ENCODE measurements at regions not wholly inside any gene's neighbourhood (a gene's known extent, or its start where the extent isn't known, plus 50 kb on each side); places are given as distances from the start of the nearest gene placed in this dataset.

GRCh38 chr12:115722181-115722580, 555.3 kb downstream of the MED13L start:
- no peak overlapping the region for H2BK15ac ChIP-seq (ENCODE audit: low read length)
- H4K20me1 ChIP-seq (replicated peaks in 1 of 2; ENCODE audit: control insufficient read depth in 1 of 2, insufficient read depth in 2 of 2, low read length in 2 of 2), result no peaks in the 10 kb centered on the region
- no peak overlapping the region for H2BK20ac ChIP-seq (ENCODE audit: low read length)
- no peak for FAIRE-seq
- H3K4me1 ChIP-seq (replicated peaks in 1 of 4; ENCODE audit: control insufficient read depth in 3 of 4, insufficient read depth in 4 of 4, low read length in 3 of 4), result no peaks in the 10 kb centered on the region
- H3K79me2 ChIP-seq (ENCODE audit: control insufficient read depth in 1 of 2, insufficient read depth in 2 of 2, low read length in 2 of 2), result no peaks in the 10 kb centered on the region
- H3K23ac ChIP-seq (ENCODE audit: insufficient read length), result no peak overlapping the region
- no peak overlapping the region for H4K5ac ChIP-seq (ENCODE audit: insufficient read length, low read depth, low read length)
- no peak overlapping the region for H3K9ac ChIP-seq (replicated peaks in 1 of 4; ENCODE audit: extremely low read depth in 1 of 4, low read depth in 3 of 4, low read length in 3 of 4)
- H3K79me1 ChIP-seq (ENCODE audit: low read depth, low read length), result no peaks in the 10 kb centered on the region
- H3K36me3 ChIP-seq (ENCODE audit: control insufficient read depth in 2 of 4, insufficient read depth in 4 of 4, low read length in 3 of 4), result no peaks in the 10 kb centered on the region
- H3K4me3 ChIP-seq (ENCODE audit: extremely low read depth in 1 of 4, insufficient read depth in 2 of 4, low read depth in 3 of 4, low read length in 4 of 4), result no peak overlapping the region
- no peak overlapping the region for H2BK5ac ChIP-seq (ENCODE audit: low read depth, low read length)
- H3K56ac ChIP-seq (replicated peaks; ENCODE audit: insufficient read length, low read depth, low read length), result no peak overlapping the region
- no peak for DNase-seq (ENCODE audit: low read depth in 1 of 2, low spot score in 2 of 2)
- CTCF ChIA-PET (ENCODE audit: partially characterized antibody), result no interaction called here
- no peak overlapping the region for H3K4ac ChIP-seq (replicated peaks; ENCODE audit: insufficient read length, low read depth, low read length)
- no peak overlapping the region for H3K27ac ChIP-seq (ENCODE audit: low read depth, low read length)
- POLR2A ChIA-PET (ENCODE audit: partially characterized antibody), result no interaction called here
- no peak overlapping the region for H2BK12ac ChIP-seq (ENCODE audit: low read depth, low read length)
- H2BK120ac ChIP-seq (replicated peaks; ENCODE audit: low read depth, low read length), result no peak overlapping the region
- H3K27me3 ChIP-seq (replicated peaks in 1 of 4; ENCODE audit: control insufficient read depth in 3 of 4, extremely low read depth in 1 of 4, insufficient read depth in 3 of 4, low read length in 3 of 4), result no peaks in the 10 kb centered on the region
- H3K18ac ChIP-seq (ENCODE audit: extremely low read depth, low read length), result no peak overlapping the region
- no peak overlapping the region for H2AFZ ChIP-seq (ENCODE audit: low read length)
- WGBS, 2 experiments (ENCODE audit: extremely low coverage in 1 of 2, insufficient coverage in 1 of 2, insufficient read length in 1 of 2, insufficient replicate concordance in 2 of 2, low coverage in 1 of 2, low lambda C conversion rate in 2 of 2, missing lambda C conversion rate in 1 of 2), result 100% methylated on average over 2 of the region's 2 CpGs; no CpG with 5 or more reads in 1 of the 2 experiments
- no peak overlapping the region for H4K8ac ChIP-seq (ENCODE audit: extremely low read depth, insufficient read depth, low read length)
- no peaks in the 10 kb centered on the region for H3K9me3 ChIP-seq (ENCODE audit: insufficient read depth in 2 of 2, low read depth in 1 of 2, low read length in 1 of 2)
- no peak overlapping the region for H2AK5ac ChIP-seq (ENCODE audit: low read depth, low read length)
- H3K4me2 ChIP-seq (ENCODE audit: insufficient read depth in 1 of 2, low read depth in 2 of 2, low read length in 2 of 2), result no peak overlapping the region
- H3K23me2 ChIP-seq (ENCODE audit: low read depth, low read length), result no peaks in the 10 kb centered on the region; the same call in 1 of the 2 replicates
- no peak overlapping the region for H3K14ac ChIP-seq (ENCODE audit: insufficient read length)
- H4K91ac ChIP-seq (replicated peaks; ENCODE audit: insufficient read length, low read length), result no peak overlapping the region
- TF ChIP-seq SIN3A (conservative IDR thresholded peaks at IDR 0.05 in 1 of 2, IDR thresholded peaks at IDR 0.05 in 1 of 2; ENCODE audit: low read depth in 1 of 2, low read length in 2 of 2) (no peak), CBX8 (IDR thresholded peaks at IDR 0.05; ENCODE audit: borderline replicate concordance, low read depth, low read length) (no peak), TAF1 (IDR thresholded peaks at IDR 0.05; ENCODE audit: low read depth, low read length) (no peak), RXRA (IDR thresholded peaks at IDR 0.05; ENCODE audit: insufficient read depth, low read depth, low read length) (no peak), CTCF (IDR thresholded peaks at IDR 0.05; ENCODE audit: control extremely low read depth in 1 of 3, insufficient read depth in 1 of 3, low read depth in 1 of 3, low read length in 3 of 3) (no peak), EGR1 (IDR thresholded peaks at IDR 0.05; ENCODE audit: borderline replicate concordance, low read depth, low read length) (no peak), SP1 (IDR thresholded peaks at IDR 0.05; ENCODE audit: low read depth, low read length) (no peak), SAP30 (IDR thresholded peaks at IDR 0.05; ENCODE audit: insufficient read depth, insufficient replicate concordance, low read length) (no peak), CREB1 (IDR thresholded peaks at IDR 0.05) (no peak), CHD1 (IDR thresholded peaks at IDR 0.05; ENCODE audit: low read depth, low read length) (no peak), PHF8 (conservative IDR thresholded peaks at IDR 0.05; ENCODE audit: low read depth, low read length) (no peak), RFX5 (IDR thresholded peaks at IDR 0.05; ENCODE audit: borderline replicate concordance, low read depth, low read length) (no peak), KDM5A (IDR thresholded peaks at IDR 0.05; ENCODE audit: low read length) (no peak)

Data from H1 (cell line).